ENCODE measurements at regions not wholly inside any gene's neighbourhood (a gene's known extent, or its start where the extent isn't known, plus 50 kb on each side); places are given as distances from the start of the nearest gene placed in this dataset.

- no TSS peak for BruUV-seq (replicated peaks)
- H3K27me3 Mint-ChIP-seq (ENCODE audit: unreplicated experiment) = peaks cover 44% of the 10 kb centered on the region
- intact Hi-C loops (cut with micrococcal nuclease; ENCODE audit: unreplicated experiment) = no loop called here
Observed at GRCh38 chr2:16240402-16240801, 300.1 kb downstream of the MYCN start.

GRCh38 chr2:16239296-16239850 is 299.0 kb downstream of the MYCN start:
- CTCF ChIA-PET = no interaction called here
- intact Hi-C loops (cut with micrococcal nuclease; ENCODE audit: unreplicated experiment) = no loop called here
- H3K36me3 Mint-ChIP-seq (ENCODE audit: insufficient read depth, unreplicated experiment) = no peaks in the 10 kb centered on the region

More at GRCh38 chr2:16240402-16240801, 300.1 kb downstream of the MYCN start:
- Mint-ChIP-seq H3K4me1 (ENCODE audit: low read depth, unreplicated experiment) (no peaks in the 10 kb centered on the region), H3K4me3 (ENCODE audit: low read depth, unreplicated experiment) (no peak overlapping the region), H3K27ac (ENCODE audit: unreplicated experiment) (no peak overlapping the region), H3K36me3 (ENCODE audit: insufficient read depth, unreplicated experiment) (no peaks in the 10 kb centered on the region), H3K9me3 (ENCODE audit: low read depth, unreplicated experiment) (no peaks in the 10 kb centered on the region)
- TF ChIP-seq CTCF (IDR thresholded peaks at IDR 0.05; ENCODE audit: unreplicated experiment) = no peak
- CTCF ChIA-PET = no interaction called here
- no peak for DNase-seq

GRCh38 chr2:16238786-16239185 is 298.4 kb downstream of the MYCN start:
- Mint-ChIP-seq H3K27ac (ENCODE audit: unreplicated experiment) (no peak overlapping the region), H3K36me3 (ENCODE audit: insufficient read depth, unreplicated experiment) (no peaks in the 10 kb centered on the region), H3K4me1 (ENCODE audit: low read depth, unreplicated experiment) (no peaks in the 10 kb centered on the region), H3K9me3 (ENCODE audit: low read depth, unreplicated experiment) (no peaks in the 10 kb centered on the region), H3K4me3 (ENCODE audit: low read depth, unreplicated experiment) (no peak overlapping the region), H3K27me3 (ENCODE audit: unreplicated experiment) (peaks cover 44% of the 10 kb centered on the region)
- DNase-seq = no peak
- no peak for TF ChIP-seq CTCF (IDR thresholded peaks at IDR 0.05; ENCODE audit: unreplicated experiment)
- BruUV-seq (replicated peaks) = no TSS peak
- intact Hi-C loops (cut with micrococcal nuclease; ENCODE audit: unreplicated experiment) = no loop called here
- CTCF ChIA-PET = no interaction called here

More at GRCh38 chr2:16239296-16239850, 299.0 kb downstream of the MYCN start:
- H3K4me1 Mint-ChIP-seq (ENCODE audit: low read depth, unreplicated experiment) = no peaks in the 10 kb centered on the region
- H3K9me3 Mint-ChIP-seq (ENCODE audit: low read depth, unreplicated experiment) = no peaks in the 10 kb centered on the region
- DNase-seq = no peak
- no TSS peak for BruUV-seq (replicated peaks)
- no peak overlapping the region for H3K27ac Mint-ChIP-seq (ENCODE audit: unreplicated experiment)
- peaks cover 44% of the 10 kb centered on the region for H3K27me3 Mint-ChIP-seq (ENCODE audit: unreplicated experiment)
- no peak overlapping the region for H3K4me3 Mint-ChIP-seq (ENCODE audit: low read depth, unreplicated experiment)
- TF ChIP-seq CTCF (IDR thresholded peaks at IDR 0.05; ENCODE audit: unreplicated experiment) = no peak

- Mint-ChIP-seq H3K4me1 (ENCODE audit: low read depth, unreplicated experiment) (no peaks in the 10 kb centered on the region), H3K27ac (ENCODE audit: unreplicated experiment) (no peak overlapping the region), H3K36me3 (ENCODE audit: insufficient read depth, unreplicated experiment) (no peaks in the 10 kb centered on the region), H3K9me3 (ENCODE audit: low read depth, unreplicated experiment) (no peaks in the 10 kb centered on the region), H3K27me3 (ENCODE audit: unreplicated experiment) (peaks cover 44% of the 10 kb centered on the region), H3K4me3 (ENCODE audit: low read depth, unreplicated experiment) (no peak overlapping the region)
- CTCF ChIA-PET = interaction anchor here (0.6 kb wide), 1 partner anchor 1447 kb away, joined by 6 read pairs; no protein-coding TSS in a partner anchor
- TF ChIP-seq CTCF (IDR thresholded peaks at IDR 0.05; ENCODE audit: unreplicated experiment) = no peak
- intact Hi-C loops (cut with micrococcal nuclease; ENCODE audit: unreplicated experiment) = no loop called here
- no TSS peak for BruUV-seq (replicated peaks)
- no peak for DNase-seq
Observed at GRCh38 chr2:16238001-16238761, 297.8 kb downstream of the MYCN start.

Measured in Calu3 (cell line).